Sigmoid colon (tissue), 6 donors: ENCODE measurements at regions not wholly inside any gene's neighbourhood (a gene's known extent, or its start where the extent isn't known, plus 50 kb on each side); places are given as distances from the start of the nearest gene placed in this dataset.
A peak's percentile ranks its signal among the peaks of the same experiment; 100 is the strongest.

Experiments used
- DNase-seq: peaks from one replicate; pipeline ENCODE4 v3.0.0-alpha.2; 2019
- H3K27ac ChIP-seq, 4 donors: fragments of 200-600 bp; sonication (generic); one replicate each; pipeline ENCODE4 v1.5.1; 2016 to 2019; ENCODE audit warnings: mild to moderate bottlenecking in 1 of 4
- H3K27me3 ChIP-seq, 3 donors: fragments of 200-600 bp; sonication (generic); one replicate each; pipeline ENCODE4 v1.5.1; 2019; ENCODE audit warnings: mild to moderate bottlenecking in 1 of 3
- H3K36me3 ChIP-seq, 4 donors: fragments of 200-600 bp; sonication (generic); one replicate each; pipeline ENCODE4 v1.5.1; 2016 to 2019
- H3K4me1 ChIP-seq, 4 donors: fragments of 200-600 bp; sonication (generic); one replicate each; pipeline ENCODE4 v1.5.1; 2017 to 2019
- H3K4me3 ChIP-seq, 4 donors: fragments of 200-600 bp; sonication (generic); one replicate each; pipeline ENCODE4 v1.5.1; 2017 to 2019; ENCODE audit warnings: mild to moderate bottlenecking in 2 of 4, moderate library complexity in 1 of 4
- H3K9me3 ChIP-seq, 4 donors: fragments of 200-600 bp in 3 of 4; sonication (generic) in 3 of 4; one replicate each; pipeline versions ENCODE4 v1.5.1 to v1.6.1; 2013 to 2019
- CTCF ChIP-seq, 4 experiments: fragments of 450-650 bp in 3 of 4; fragments of 200-600 bp in 1 of 4; IDR thresholded peaks; one replicate each; pipeline ENCODE4 v1.5.1; 2016 to 2019; ENCODE audit warnings: antibody characterized with exemption in 4 of 4, mild to moderate bottlenecking in 3 of 4, moderate library complexity in 2 of 4
- EP300 ChIP-seq, 4 donors: sonication (generic); formaldehyde crosslinking; IDR thresholded peaks; one replicate each; pipeline ENCODE4 v1.6.1; 2017; ENCODE audit warnings: antibody characterized with exemption in 4 of 4
- POLR2A ChIP-seq, 2 donors: fragments of 450-650 bp; IDR thresholded peaks; one replicate each; pipeline ENCODE4 v1.6.1; 2016; ENCODE audit warnings: antibody characterized with exemption in 2 of 2, mild to moderate bottlenecking in 2 of 2, moderate library complexity in 2 of 2
- POLR2AphosphoS5 ChIP-seq, 4 donors: sonication (generic); formaldehyde crosslinking; IDR thresholded peaks; one replicate each; pipeline ENCODE4 v1.6.1; 2017; ENCODE audit warnings: antibody characterized with exemption in 4 of 4
- WGBS, 2 donors: extraction: QIAGEN DNeasy Blood & Tissue Kit; methylation state at CpG; one replicate each; pipeline ENCODE4 v1.1.7; 2013; 5-methylcytosine and 5-hydroxymethylcytosine counted together
- intact Hi-C: fragments of 100-400 bp; cut with DNase I; formaldehyde crosslinking; loops from one replicate; pipeline ENCODE4 v1.15.1; 2023
- donor health status: healthy with polysubstance abuse.
- donor health status: healthy.

- Histone ChIP-seq H3K4me3 (no peak overlapping the region), H3K9me3 (no peaks in the 10 kb centered on the region), H3K36me3 (no peaks in the 10 kb centered on the region), H3K4me1 (peaks cover 0 to 8% (median 3%) of the 10 kb centered on the region in 4 donors), H3K27ac (peak overlapping the region in 2 of 4 donors; percentile 30 to 34), H3K27me3 (no peaks in the 10 kb centered on the region)
- no peak for TF ChIP-seq EP300 (IDR thresholded peaks at IDR 0.05)
- no peak for TF ChIP-seq CTCF (IDR thresholded peaks at IDR 0.05)
- no peak for TF ChIP-seq POLR2A (IDR thresholded peaks at IDR 0.05)
- no peak for TF ChIP-seq POLR2AphosphoS5 (IDR thresholded peaks at IDR 0.05)
- intact Hi-C loops = no loop called here
- no peak for DNase-seq
- 89 to 94% methylated on average over 2 of the region's 2 CpGs for WGBS, 2 donors
Measured at GRCh38 chr6:145015739-145016558, 719.4 kb downstream of the EPM2A start.

GRCh38 chr6:145017051-145017450 lies 718.3 kb downstream of the EPM2A start:
- Histone ChIP-seq H3K4me1 (peaks cover 0 to 8% (median 3%) of the 10 kb centered on the region in 4 donors), H3K4me3 (no peak overlapping the region), H3K27me3 (no peaks in the 10 kb centered on the region), H3K27ac (no peak overlapping the region), H3K36me3 (no peaks in the 10 kb centered on the region), H3K9me3 (no peaks in the 10 kb centered on the region)
- DNase-seq = no peak
- TF ChIP-seq POLR2AphosphoS5 (IDR thresholded peaks at IDR 0.05) (no peak), CTCF (IDR thresholded peaks at IDR 0.05) (no peak), POLR2A (IDR thresholded peaks at IDR 0.05) (no peak), EP300 (IDR thresholded peaks at IDR 0.05) (no peak)
- intact Hi-C loops = no loop called here

GRCh38 chr6:145017516-145017915 lies 717.8 kb downstream of the EPM2A start:
- no peak for TF ChIP-seq POLR2A (IDR thresholded peaks at IDR 0.05)
- no peak for TF ChIP-seq EP300 (IDR thresholded peaks at IDR 0.05)
- TF ChIP-seq POLR2AphosphoS5 (IDR thresholded peaks at IDR 0.05) = no peak
- no peak for TF ChIP-seq CTCF (IDR thresholded peaks at IDR 0.05)
- Histone ChIP-seq H3K36me3 (no peaks in the 10 kb centered on the region), H3K4me1 (peaks cover 0 to 8% (median 3%) of the 10 kb centered on the region in 4 donors), H3K27ac (no peak overlapping the region), H3K9me3 (no peaks in the 10 kb centered on the region), H3K27me3 (no peaks in the 10 kb centered on the region), H3K4me3 (no peak overlapping the region)
- 70 to 72% methylated on average over 4 of the region's 4 CpGs for WGBS, 2 donors
- no peak for DNase-seq
- intact Hi-C loops = no loop called here

GRCh38 chr6:145018027-145018426 lies 717.3 kb downstream of the EPM2A start:
- no peak overlapping the region for H3K4me3 ChIP-seq
- 90 to 91% methylated on average over 3 of the region's 3 CpGs for WGBS, 2 donors
- no peak overlapping the region for H3K27ac ChIP-seq
- intact Hi-C loops = no loop called here
- peaks cover 0 to 8% (median 4%) of the 10 kb centered on the region in 4 donors for H3K4me1 ChIP-seq
- no peak for TF ChIP-seq EP300 (IDR thresholded peaks at IDR 0.05)
- TF ChIP-seq CTCF (IDR thresholded peaks at IDR 0.05) = no peak
- TF ChIP-seq POLR2AphosphoS5 (IDR thresholded peaks at IDR 0.05) = no peak
- no peak for TF ChIP-seq POLR2A (IDR thresholded peaks at IDR 0.05)
- no peaks in the 10 kb centered on the region for H3K27me3 ChIP-seq
- no peaks in the 10 kb centered on the region for H3K9me3 ChIP-seq
- H3K36me3 ChIP-seq = no peaks in the 10 kb centered on the region
- no peak for DNase-seq
